HS-5 (cell line): ENCODE measurements at regions not wholly inside any gene's neighbourhood (a gene's known extent, or its start where the extent isn't known, plus 50 kb on each side); places are given as distances from the start of the nearest gene placed in this dataset.
"Not testable (repeated sequence)": the region's sequence is repeated elsewhere in the genome, so short reads cannot be mapped to it uniquely, and the experiment has no call there.

Source experiments
- DNase-seq: peaks from one replicate; pipeline ENCODE4 v3.0.0-alpha.2; 2012; ENCODE audit warnings: low read depth

- no peak for DNase-seq
Measured at GRCh38 chr2:49861821-49862220, 707.5 kb upstream of the FSHR start.

- no peak for DNase-seq
Measured at GRCh38 chr2:49860834-49861233, 706.5 kb upstream of the FSHR start.

- DNase-seq: no peak
Measured at GRCh38 chr2:49860170-49860569, 705.9 kb upstream of the FSHR start.

GRCh38 chr2:49858657-49859056, 704.3 kb upstream of the FSHR start:
- no peak for DNase-seq

DNA sequence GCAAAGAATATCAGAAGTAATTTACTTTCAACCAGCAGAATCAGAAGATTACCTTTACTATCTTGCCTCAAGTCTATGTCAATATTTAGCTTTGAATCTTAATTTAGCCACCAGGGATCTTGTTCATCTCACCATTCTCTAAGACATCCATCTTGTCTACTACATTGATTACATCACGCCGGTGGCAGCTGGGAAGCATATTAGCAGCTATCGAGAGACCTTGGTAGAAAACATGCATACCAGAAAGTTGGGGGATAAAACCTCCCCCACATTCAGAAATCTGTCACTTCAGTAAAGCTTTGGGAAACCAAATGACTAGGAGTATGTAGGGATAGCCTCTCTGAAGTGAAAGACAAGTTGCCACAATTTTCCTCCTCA, 703.8 kb upstream of the FSHR start:
- DNase-seq: no peak

GRCh38 chr2:49857371-49858112, 703.2 kb upstream of the FSHR start:
- no peak for DNase-seq

- DNase-seq: no peak
Measured at GRCh38 chr2:49845671-49846070, 691.4 kb upstream of the FSHR start.

DNA sequence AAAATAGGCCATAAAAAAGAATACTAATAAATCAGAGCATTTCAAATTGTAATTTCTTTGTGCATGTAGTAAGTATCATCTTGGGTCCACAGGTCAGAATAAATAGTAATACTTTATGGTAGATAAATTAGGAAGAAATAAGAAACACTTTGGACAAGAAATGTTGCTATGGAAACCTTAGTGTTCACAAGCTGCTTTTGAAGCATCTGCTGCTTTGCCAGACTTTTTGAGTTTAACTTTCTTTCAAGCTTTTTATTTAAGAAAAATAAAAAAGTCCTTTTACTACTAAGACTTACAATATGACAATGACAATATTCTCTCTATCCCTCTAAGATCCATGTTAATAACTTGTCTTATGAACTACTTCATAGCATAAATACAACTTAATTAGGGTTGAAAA, 690.7 kb upstream of the FSHR start:
- no peak for DNase-seq

DNA sequence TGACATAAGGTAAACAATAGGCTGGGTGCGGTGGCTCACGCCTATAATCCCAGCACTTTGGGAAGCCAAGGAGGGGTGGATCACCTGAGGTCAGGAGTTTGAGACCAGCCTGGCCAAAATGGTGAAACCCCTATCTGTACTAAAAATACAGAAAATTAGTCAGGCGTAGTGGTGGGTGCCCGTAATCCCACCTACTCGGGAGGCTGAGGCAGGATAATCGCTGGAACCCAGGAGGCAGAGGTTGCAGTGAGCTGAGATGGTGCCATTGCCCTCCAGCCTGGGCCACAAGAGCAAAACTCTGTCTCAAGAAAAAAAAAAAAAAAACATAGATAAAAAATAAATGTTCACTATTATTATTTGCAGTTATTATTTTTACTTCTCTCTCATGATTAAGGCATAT, 689.8 kb upstream of the FSHR start:
- DNase-seq: not testable (repeated sequence)

GRCh38 chr2:49843314-49843713, 689.0 kb upstream of the FSHR start:
- no peak for DNase-seq

DNA sequence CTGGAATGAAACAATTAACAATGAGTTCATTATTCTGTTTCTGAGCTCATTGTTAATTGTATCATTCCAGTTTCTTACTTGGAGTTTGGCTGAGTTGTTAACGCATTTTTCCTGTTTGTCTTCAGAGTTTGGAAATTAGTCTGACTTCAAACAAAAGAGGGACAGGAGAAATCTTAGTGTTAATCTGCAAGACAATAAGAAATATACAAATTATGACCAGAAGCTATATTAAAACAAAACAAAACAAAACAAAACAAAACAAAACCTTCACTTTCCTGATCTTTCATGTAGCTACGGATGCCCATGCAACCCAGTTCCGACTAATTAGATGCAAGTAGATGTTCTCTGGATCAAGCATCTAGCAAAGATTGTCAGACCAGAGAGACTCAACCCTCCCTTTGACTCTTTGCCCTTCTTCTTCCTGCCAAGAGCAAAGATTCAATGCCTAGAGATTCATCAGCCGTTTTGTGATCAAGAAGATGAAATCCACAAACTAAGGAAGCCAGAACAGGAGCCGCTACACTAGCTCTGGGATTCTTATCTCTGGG, 686.2 kb upstream of the FSHR start:
- no peak for DNase-seq

DNA sequence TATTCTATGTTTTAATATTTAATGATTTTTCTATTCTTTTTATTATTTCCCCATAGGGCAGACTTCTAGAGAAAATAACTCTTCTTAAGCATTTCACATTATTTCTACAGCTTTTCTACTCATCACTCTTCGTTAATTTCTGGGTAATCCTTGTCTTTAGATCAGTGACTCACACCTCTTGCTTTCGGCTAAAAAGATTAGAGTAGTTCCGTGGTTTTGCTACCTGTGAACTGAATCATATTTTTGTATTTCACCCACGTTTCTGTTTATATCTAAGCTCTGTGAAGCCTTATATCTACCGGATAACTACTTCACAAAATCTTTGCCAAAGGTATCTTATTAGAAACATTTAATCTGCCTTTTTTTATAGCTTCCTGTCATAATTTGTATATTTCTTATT, 685.5 kb upstream of the FSHR start:
- DNase-seq: no peak

DNA sequence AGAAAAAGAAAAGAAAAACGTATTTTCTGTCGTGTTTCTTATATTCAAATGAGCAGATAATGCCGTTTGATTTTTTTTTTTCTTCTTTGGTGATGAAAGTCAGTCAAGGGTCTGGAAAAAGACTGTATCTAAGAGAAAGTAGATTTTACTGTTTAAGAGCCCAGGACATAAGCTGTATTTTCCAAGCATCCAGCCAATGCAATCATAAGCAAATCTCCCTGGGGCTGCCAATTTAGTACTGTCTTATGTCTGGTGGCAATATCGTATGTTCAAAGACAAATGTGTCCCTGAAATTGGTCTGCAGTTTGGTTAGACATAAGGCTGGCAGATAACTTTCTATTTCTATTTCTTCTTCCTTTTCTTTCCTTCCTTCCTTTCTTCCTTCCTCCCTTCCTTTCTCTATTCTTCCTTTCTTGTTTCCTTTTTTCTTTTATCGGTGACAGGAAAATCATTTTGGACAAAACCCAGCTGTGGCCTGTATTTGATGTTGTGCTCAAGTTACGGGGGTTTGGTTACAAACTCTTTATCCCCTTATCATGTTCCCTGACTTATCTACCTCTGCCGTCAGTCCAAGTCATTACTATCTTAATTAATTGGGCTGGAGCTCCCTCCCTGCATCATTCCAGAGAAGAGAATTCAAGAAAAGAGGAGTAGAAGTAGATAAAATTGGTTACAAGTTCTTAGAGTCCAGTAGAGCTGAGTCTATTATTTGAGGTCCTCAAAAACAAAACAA, 683.4 kb upstream of the FSHR start:
- no peak for DNase-seq

- DNase-seq: no peak
Measured at GRCh38 chr2:49836017-49836416, 681.7 kb upstream of the FSHR start.

DNA sequence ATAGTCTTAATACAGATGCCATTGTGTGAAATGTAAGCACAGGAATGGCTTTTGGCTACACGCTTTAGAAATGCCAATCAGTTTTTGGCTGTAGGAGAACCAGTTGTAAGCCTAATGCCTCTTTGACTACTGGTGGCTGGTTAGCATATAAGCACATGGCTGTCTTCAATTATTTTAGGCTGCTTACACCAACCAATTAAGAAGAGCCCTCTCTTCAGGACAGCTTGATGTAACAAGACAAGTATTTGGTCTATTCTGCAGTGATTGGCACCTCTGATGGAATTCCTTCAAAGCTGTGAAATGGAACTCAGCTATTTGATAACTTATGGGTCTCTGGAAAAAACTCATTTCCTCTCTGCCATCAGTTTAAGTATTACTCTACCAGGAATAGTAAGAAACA, 680.1 kb upstream of the FSHR start:
- DNase-seq: no peak

- no peak for DNase-seq
Measured at GRCh38 chr2:49832555-49832954, 678.2 kb upstream of the FSHR start.

GRCh38 chr2:49831698-49832367, 677.5 kb upstream of the FSHR start:
- no peak for DNase-seq

DNA sequence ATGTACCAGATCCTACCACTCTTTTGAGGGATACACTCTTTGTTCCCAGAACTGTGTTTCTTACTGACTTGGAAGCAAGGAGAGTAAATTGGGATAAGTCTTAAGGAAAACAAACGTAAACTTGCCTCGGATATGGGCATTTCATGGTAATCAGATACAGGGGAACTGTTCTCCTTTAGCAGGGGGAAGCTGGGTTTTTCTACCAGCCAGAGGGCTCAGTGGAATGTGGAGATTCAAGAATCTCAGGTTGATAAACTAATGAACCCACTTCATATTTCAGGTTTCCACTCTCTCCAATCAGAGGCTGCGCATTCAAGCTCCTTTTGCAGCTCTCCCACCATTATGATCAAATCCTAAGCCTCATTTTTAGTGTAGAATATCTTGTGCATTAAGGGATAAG, 676.5 kb upstream of the FSHR start:
- DNase-seq: no peak

- DNase-seq: no peak
Measured at GRCh38 chr2:49827366-49827765, 673.1 kb upstream of the FSHR start.

DNA sequence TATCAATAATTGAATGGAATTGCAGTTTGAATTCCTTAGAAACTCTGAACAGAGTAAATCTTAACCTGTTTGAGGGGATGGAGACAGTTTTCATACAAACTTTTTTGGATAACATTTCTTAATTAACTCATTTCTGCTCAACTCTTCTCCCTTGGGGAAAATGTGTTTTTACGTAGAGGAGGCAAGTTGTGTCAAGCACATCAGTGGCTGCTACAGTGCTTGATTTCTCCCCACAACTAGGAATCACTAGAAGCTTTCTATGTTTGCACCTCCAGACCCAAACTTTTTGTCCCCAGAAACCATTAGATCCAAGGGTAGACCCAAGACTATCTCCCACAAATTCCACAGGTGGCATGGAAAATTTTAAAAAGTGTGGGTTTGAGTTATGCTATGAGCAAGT, 658.9 kb upstream of the FSHR start:
- no peak for DNase-seq

DNA sequence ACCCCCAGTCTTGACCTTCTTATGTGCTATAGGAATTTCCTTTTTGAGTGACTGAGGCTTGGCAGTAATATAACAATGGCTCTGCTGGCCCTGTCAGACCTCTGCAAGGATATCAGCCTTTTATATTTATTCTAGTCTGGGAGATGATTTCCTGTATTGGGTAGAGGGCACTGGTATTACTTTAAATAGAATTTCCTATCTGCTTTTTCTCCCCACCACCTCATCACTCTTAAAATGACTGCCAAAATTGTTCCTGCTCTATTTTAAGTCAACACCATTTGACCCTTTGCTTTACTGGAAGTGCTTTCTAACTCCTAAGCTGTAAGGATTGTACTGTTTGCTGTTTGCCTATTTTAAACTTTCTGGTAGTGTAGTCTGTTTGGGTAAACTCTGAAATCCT, 658.4 kb upstream of the FSHR start:
- DNase-seq: no peak

DNA sequence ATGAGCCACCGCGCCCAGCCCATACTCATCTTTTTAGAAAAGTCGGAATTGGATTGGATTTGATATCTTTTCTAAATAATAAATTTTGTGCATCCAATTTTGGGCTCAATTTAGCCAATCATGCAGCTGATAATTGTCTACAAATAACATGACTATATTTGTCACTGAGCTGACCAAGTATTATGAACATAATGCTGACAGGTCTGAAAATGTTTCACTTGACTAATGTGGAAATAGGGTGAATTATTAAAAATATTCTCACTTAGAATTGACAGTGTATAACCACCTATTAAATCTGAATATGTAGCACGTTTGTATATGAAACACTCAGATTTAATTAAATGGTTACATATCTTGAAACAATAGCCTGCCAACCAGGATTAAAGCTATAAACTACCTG, 657.2 kb upstream of the FSHR start:
- no peak for DNase-seq

DNA sequence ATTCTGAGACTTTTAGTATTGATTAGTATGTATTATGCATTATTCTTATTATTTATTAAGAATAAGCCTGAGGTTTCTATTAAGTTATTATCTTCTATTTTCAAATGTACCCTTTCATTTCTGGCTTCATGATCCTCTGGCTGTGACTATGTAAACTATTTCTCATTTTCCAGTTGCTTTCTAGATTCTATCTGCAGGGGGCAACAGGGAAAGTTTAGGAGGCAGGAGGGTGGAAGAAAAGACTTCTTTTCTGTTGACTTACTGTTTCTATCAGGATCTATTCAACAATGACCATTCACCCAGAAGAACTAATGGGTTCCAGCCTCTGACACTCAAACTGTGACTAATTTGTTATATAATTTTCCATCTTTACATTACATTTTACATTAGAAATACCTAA, 653.4 kb upstream of the FSHR start:
- no peak for DNase-seq
